ENCODE measurements at regions not wholly inside any gene's neighbourhood (a gene's known extent, or its start where the extent isn't known, plus 50 kb on each side); places are given as distances from the start of the nearest gene placed in this dataset.

- in situ Hi-C loops (cut with MboI) (no loop called here), intact Hi-C loops (cut with micrococcal nuclease; ENCODE audit: unreplicated experiment) (no loop called here)
- FAIRE-seq (no peak), ATAC-seq (no peak), DNase-seq (ENCODE audit: low read depth, low spot score) (no peak)
- Histone ChIP-seq H3K36me3 (ENCODE audit: control insufficient read depth in 2 of 2, insufficient read depth in 2 of 2, low read length in 1 of 2) (no peaks in the 10 kb centered on the region), H3K27me3 (replicated peaks in 1 of 2; ENCODE audit: control insufficient read depth in 2 of 2, insufficient read depth in 2 of 2, low read length in 1 of 2) (no peaks in the 10 kb centered on the region; a peak in 1 of 4 replicates), H3K79me2 (ENCODE audit: control insufficient read depth, insufficient read depth, low read length) (no peaks in the 10 kb centered on the region), H4K20me1 (ENCODE audit: control insufficient read depth, insufficient read depth) (no peaks in the 10 kb centered on the region), H3K4me3 (no peak overlapping the region), H3K9me3 (replicated peaks; ENCODE audit: control insufficient read depth, insufficient read depth, low read length) (no peaks in the 10 kb centered on the region), H3K27ac (ENCODE audit: control insufficient read depth, insufficient read depth) (no peak overlapping the region), H3K9ac (ENCODE audit: control insufficient read depth, insufficient read depth, low read length) (no peak overlapping the region), H2AFZ (ENCODE audit: control insufficient read depth, low read depth, low read length) (no peak overlapping the region), H3K4me2 (ENCODE audit: control insufficient read depth, insufficient read depth) (no peak overlapping the region), H3K4me1 (ENCODE audit: control insufficient read depth, insufficient read depth, low read length) (no peaks in the 10 kb centered on the region)
- ChIA-PET POLR2A (no interaction called here), SMC1A (ENCODE audit: uncharacterized antibody, unreplicated experiment) (interaction anchor here (0.7 to 0.9 kb wide), 2 partner anchors 302 to 562 kb away, joined by 3 read pairs; no protein-coding TSS in a partner anchor), CTCF (no interaction called here), RAD21 (ENCODE audit: unreplicated experiment) (no interaction called here)
- WGBS (ENCODE audit: insufficient coverage, insufficient replicate concordance, low lambda C conversion rate, missing lambda C conversion rate), result 0% methylated on average over 2 of the region's 2 CpGs
- TF ChIP-seq, protein P1, sequence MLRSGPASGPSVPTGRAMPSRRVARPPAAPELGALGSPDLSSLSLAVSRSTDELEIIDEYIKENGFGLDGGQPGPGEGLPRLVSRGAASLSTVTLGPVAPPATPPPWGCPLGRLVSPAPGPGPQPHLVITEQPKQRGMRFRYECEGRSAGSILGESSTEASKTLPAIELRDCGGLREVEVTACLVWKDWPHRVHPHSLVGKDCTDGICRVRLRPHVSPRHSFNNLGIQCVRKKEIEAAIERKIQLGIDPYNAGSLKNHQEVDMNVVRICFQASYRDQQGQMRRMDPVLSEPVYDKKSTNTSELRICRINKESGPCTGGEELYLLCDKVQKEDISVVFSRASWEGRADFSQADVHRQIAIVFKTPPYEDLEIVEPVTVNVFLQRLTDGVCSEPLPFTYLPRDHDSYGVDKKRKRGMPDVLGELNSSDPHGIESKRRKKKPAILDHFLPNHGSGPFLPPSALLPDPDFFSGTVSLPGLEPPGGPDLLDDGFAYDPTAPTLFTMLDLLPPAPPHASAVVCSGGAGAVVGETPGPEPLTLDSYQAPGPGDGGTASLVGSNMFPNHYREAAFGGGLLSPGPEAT (IDR thresholded peaks at IDR 0.05; ENCODE audit: low read depth), result no peak
- TF ChIP-seq MEF2A (IDR thresholded peaks at IDR 0.05; ENCODE audit: insufficient read depth, low read depth, low read length) (no peak), SPI1 (IDR thresholded peaks at IDR 0.05; ENCODE audit: borderline replicate concordance, insufficient read depth, low read depth, low read length) (no peak), SREBF1 (IDR thresholded peaks at IDR 0.05; ENCODE audit: low read length) (no peak), ZBTB40 (IDR thresholded peaks at IDR 0.05; ENCODE audit: borderline replicate concordance) (no peak), SUZ12 (IDR thresholded peaks at IDR 0.05; ENCODE audit: unreplicated experiment) (no peak), RBBP5 (conservative IDR thresholded peaks at IDR 0.05) (no peak), SMARCA5 (IDR thresholded peaks at IDR 0.05) (no peak), POLR2AphosphoS2 (IDR thresholded peaks at IDR 0.05; ENCODE audit: low read depth, low read length) (no peak), NFYA (IDR thresholded peaks at IDR 0.05; ENCODE audit: borderline replicate concordance, low read depth, low read length) (no peak), PKNOX1 (IDR thresholded peaks at IDR 0.05) (no peak)
- BruUV-seq (replicated peaks), result no TSS peak
Observed at GRCh38 chr1:184244962-184245361, 141.9 kb upstream of the C1orf21 start.

Measured in GM12878 (cell line).